ENCODE measurements at regions not wholly inside any gene's neighbourhood (a gene's known extent, or its start where the extent isn't known, plus 50 kb on each side); places are given as distances from the start of the nearest gene placed in this dataset.

- ATAC-seq (no peak), DNase-seq (ENCODE audit: low read depth, low spot score) (no peak)
- H4K20me1 ChIP-seq (ENCODE audit: insufficient read depth) = no peaks in the 10 kb centered on the region
- no peak overlapping the region for H3K27ac ChIP-seq (ENCODE audit: low read depth, low read length)
- no peaks in the 10 kb centered on the region for H3K4me1 ChIP-seq (ENCODE audit: control insufficient read depth in 1 of 2, insufficient read depth in 2 of 2, low read length in 2 of 2)
- RAD21 ChIA-PET (ENCODE audit: low non-redundant PET in 1 of 2, low total read pairs in 2 of 2, uncharacterized antibody in 2 of 2, unreplicated experiment in 2 of 2) = interaction anchor here in 1 of 2 experiments (0.6 kb wide), 1 partner anchor 1006 kb away, joined by 3 read pairs; no protein-coding TSS in a partner anchor
- no peaks in the 10 kb centered on the region for H3K36me3 ChIP-seq (ENCODE audit: control insufficient read depth in 1 of 2, insufficient read depth in 2 of 2, low read length in 2 of 2)
- intact Hi-C loops (cut with micrococcal nuclease) = no loop called here
- H3K4me2 ChIP-seq (ENCODE audit: low read length) = no peak overlapping the region
- H3K9ac ChIP-seq (ENCODE audit: low read length) = no peak overlapping the region
- H3K9me2 ChIP-seq (ENCODE audit: insufficient read depth) = no peaks in the 10 kb centered on the region
- no peak overlapping the region for H3K4me3 ChIP-seq (replicated peaks in 1 of 2; ENCODE audit: low read depth in 1 of 2, low read length in 2 of 2)
- H3K9me3 ChIP-seq (ENCODE audit: control insufficient read depth in 1 of 2, insufficient read depth in 1 of 2, low read depth in 1 of 2, low read length in 2 of 2) = no peaks in the 10 kb centered on the region
- TF ChIP-seq RAD21 (IDR thresholded peaks at IDR 0.05; ENCODE audit: low read depth) (no peak), YY1 (IDR thresholded peaks at IDR 0.05; ENCODE audit: extremely low read depth, insufficient replicate concordance, low read depth, low read length) (no peak), CBX3 (IDR thresholded peaks at IDR 0.05; ENCODE audit: low read depth) (no peak), SIN3A (IDR thresholded peaks at IDR 0.05; ENCODE audit: low read depth) (no peak), EZH2phosphoT487 (IDR thresholded peaks at IDR 0.05; ENCODE audit: borderline replicate concordance) (no peak), POLR2AphosphoS5 (IDR thresholded peaks at IDR 0.05; ENCODE audit: low read depth, low read length) (no peak), ATF3 (IDR thresholded peaks at IDR 0.05) (no peak), FOSL1 (IDR thresholded peaks at IDR 0.05; ENCODE audit: low read depth) (no peak), JUND (IDR thresholded peaks at IDR 0.05) (no peak), CTCF (IDR thresholded peaks at IDR 0.05 in 2 of 3, conservative IDR thresholded peaks at IDR 0.05 in 1 of 3; ENCODE audit: borderline replicate concordance in 1 of 3, insufficient read depth in 1 of 3, low read depth in 2 of 3, low read length in 2 of 3) (no peak)
- H3K27me3 ChIP-seq (ENCODE audit: insufficient read depth, low read length) = peaks cover 28% of the 10 kb centered on the region
- BruUV-seq (replicated peaks) = no TSS peak
- no peak overlapping the region for H2AFZ ChIP-seq (ENCODE audit: low read depth, low read length, poor library complexity, severe bottlenecking)
- H3K79me2 ChIP-seq (ENCODE audit: insufficient read depth, low read length) = no peaks in the 10 kb centered on the region
- POLR2A ChIA-PET = no interaction called here
- CTCF ChIA-PET = interaction anchor here (1.5 kb wide), 1 partner anchor 13 kb away, joined by 3 read pairs; no protein-coding TSS in a partner anchor
These were observed 333.7 kb downstream of the RAD51AP2 start for GRCh38 chr2:17184512-17184911.

All from HCT116 (cell line).